Endothelial cell of umbilical vein (primary cell): ENCODE measurements at regions not wholly inside any gene's neighbourhood (a gene's known extent, or its start where the extent isn't known, plus 50 kb on each side); places are given as distances from the start of the nearest gene placed in this dataset.

ENCODE experiments used
- EZH2 ChIP-seq: IDR thresholded peaks from 2 replicates; pipeline ENCODE4 v1.6.1; 2012; ENCODE audit warnings: borderline replicate concordance, low read depth, mild to moderate bottlenecking, moderate library complexity, low read length, inconsistent platforms; ENCODE audit not compliant: severe bottlenecking
- GATA2 ChIP-seq: IDR thresholded peaks from 2 replicates; pipeline ENCODE4 v1.7.0; 2011; ENCODE audit warnings: low read depth, mild to moderate bottlenecking, moderate library complexity, mixed read lengths, low read length; ENCODE audit not compliant: insufficient read length, insufficient read depth
- JUN ChIP-seq: IDR thresholded peaks from 2 replicates; pipeline ENCODE4 v1.6.1; 2011; ENCODE audit warnings: borderline replicate concordance, low read depth; ENCODE audit not compliant: insufficient read length, insufficient read depth
- POLR2A ChIP-seq: IDR thresholded peaks from 2 replicates; pipeline ENCODE4 v1.6.1; 2012; ENCODE audit warnings: low read depth, mild to moderate bottlenecking, control low read depth, low read length
- POLR2AphosphoS5 ChIP-seq: IDR thresholded peaks from 2 replicates; pipeline ENCODE4 v1.6.1; 2012; ENCODE audit warnings: low read depth, mild to moderate bottlenecking, control low read depth, low read length, moderate library complexity; ENCODE audit not compliant: insufficient read depth
- TF ChIP-seq, protein P1 (sequence below), 2 donors: IDR thresholded peaks; 1 replicate in 1 of 2; 2 replicates in 1 of 2; pipeline ENCODE4 v1.5.1; 2011; ENCODE audit warnings: low read length in 2 of 2, mild to moderate bottlenecking in 2 of 2, moderate library complexity in 2 of 2, control low read depth in 1 of 2, inconsistent platforms in 1 of 2, low read depth in 1 of 2; ENCODE audit not compliant: insufficient read depth in 1 of 2; ENCODE audit errors: extremely low read depth in 1 of 2

- no peak for TF ChIP-seq EZH2
- TF ChIP-seq, protein P1, sequence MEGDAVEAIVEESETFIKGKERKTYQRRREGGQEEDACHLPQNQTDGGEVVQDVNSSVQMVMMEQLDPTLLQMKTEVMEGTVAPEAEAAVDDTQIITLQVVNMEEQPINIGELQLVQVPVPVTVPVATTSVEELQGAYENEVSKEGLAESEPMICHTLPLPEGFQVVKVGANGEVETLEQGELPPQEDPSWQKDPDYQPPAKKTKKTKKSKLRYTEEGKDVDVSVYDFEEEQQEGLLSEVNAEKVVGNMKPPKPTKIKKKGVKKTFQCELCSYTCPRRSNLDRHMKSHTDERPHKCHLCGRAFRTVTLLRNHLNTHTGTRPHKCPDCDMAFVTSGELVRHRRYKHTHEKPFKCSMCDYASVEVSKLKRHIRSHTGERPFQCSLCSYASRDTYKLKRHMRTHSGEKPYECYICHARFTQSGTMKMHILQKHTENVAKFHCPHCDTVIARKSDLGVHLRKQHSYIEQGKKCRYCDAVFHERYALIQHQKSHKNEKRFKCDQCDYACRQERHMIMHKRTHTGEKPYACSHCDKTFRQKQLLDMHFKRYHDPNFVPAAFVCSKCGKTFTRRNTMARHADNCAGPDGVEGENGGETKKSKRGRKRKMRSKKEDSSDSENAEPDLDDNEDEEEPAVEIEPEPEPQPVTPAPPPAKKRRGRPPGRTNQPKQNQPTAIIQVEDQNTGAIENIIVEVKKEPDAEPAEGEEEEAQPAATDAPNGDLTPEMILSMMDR (IDR thresholded peaks at IDR 0.05; ENCODE audit: extremely low read depth in 1 of 2, insufficient read depth in 1 of 2, low read depth in 1 of 2, low read length in 2 of 2) = no peak
- TF ChIP-seq POLR2AphosphoS5 = no peak
- no peak for TF ChIP-seq POLR2A
- no peak for TF ChIP-seq GATA2
- TF ChIP-seq JUN = no peak
These were observed 84.3 kb downstream of the TENT5C start for GRCh38 chr1:117689997-117690625.
